KOPT-K1 (cell line): ENCODE measurements at regions not wholly inside any gene's neighbourhood (a gene's known extent, or its start where the extent isn't known, plus 50 kb on each side); places are given as distances from the start of the nearest gene placed in this dataset.

ENCODE experiments used
- H3K27ac ChIP-seq: fragments of 200-600 bp; sonication (generic); 2 replicates; pipeline ENCODE4 v1.5.1; 2016; ENCODE audit warnings: antibody characterized with exemption, mild to moderate bottlenecking, low read depth, low read length; ENCODE audit not compliant: poor library complexity, severe bottlenecking
- H3K36me3 ChIP-seq: fragments of 200-600 bp; sonication (generic); 2 replicates; pipeline ENCODE4 v1.5.1; 2017; ENCODE audit warnings: antibody characterized with exemption, mild to moderate bottlenecking, low read length, moderate library complexity; ENCODE audit not compliant: insufficient read depth
- H3K9me3 ChIP-seq: fragments of 200-600 bp; sonication (generic); 2 replicates; pipeline ENCODE4 v1.5.1; 2017; ENCODE audit warnings: antibody characterized with exemption, low read length, mild to moderate bottlenecking; ENCODE audit not compliant: insufficient read depth, poor library complexity, severe bottlenecking

GRCh38 chr3:103403191-103403590 lies 968.4 kb downstream of the ZPLD1 start:
- Histone ChIP-seq H3K9me3 (no peaks in the 10 kb centered on the region), H3K27ac (no peak overlapping the region), H3K36me3 (no peaks in the 10 kb centered on the region)

GRCh38 chr3:103406320-103406850 lies 971.6 kb downstream of the ZPLD1 start:
- no peaks in the 10 kb centered on the region for H3K9me3 ChIP-seq
- no peaks in the 10 kb centered on the region for H3K36me3 ChIP-seq
- H3K27ac ChIP-seq: no peak overlapping the region

- Histone ChIP-seq H3K36me3 (no peaks in the 10 kb centered on the region), H3K9me3 (no peaks in the 10 kb centered on the region), H3K27ac (no peak overlapping the region)
These were observed 975.4 kb downstream of the ZPLD1 start for GRCh38 chr3:103410231-103410630.

- no peak overlapping the region for H3K27ac ChIP-seq
- H3K9me3 ChIP-seq: no peaks in the 10 kb centered on the region
- no peaks in the 10 kb centered on the region for H3K36me3 ChIP-seq
These were observed 986.6 kb downstream of the ZPLD1 start for GRCh38 chr3:103421460-103421859.

- Histone ChIP-seq H3K9me3 (peaks cover 12% of the 10 kb centered on the region), H3K36me3 (no peaks in the 10 kb centered on the region), H3K27ac (no peak overlapping the region)
These were observed 1003.1 kb downstream of the ZPLD1 start for GRCh38 chr3:103437883-103438282.

GRCh38 chr3:103440539-103441203 lies 1005.9 kb downstream of the ZPLD1 start:
- no peaks in the 10 kb centered on the region for H3K36me3 ChIP-seq
- peaks cover 12% of the 10 kb centered on the region for H3K9me3 ChIP-seq
- no peak overlapping the region for H3K27ac ChIP-seq

- no peaks in the 10 kb centered on the region for H3K9me3 ChIP-seq
- no peaks in the 10 kb centered on the region for H3K36me3 ChIP-seq
- no peak overlapping the region for H3K27ac ChIP-seq
These were observed 1012.3 kb downstream of the ZPLD1 start for GRCh38 chr3:103446953-103447629.

GRCh38 chr3:103453152-103453551 lies 1018.3 kb downstream of the ZPLD1 start:
- H3K36me3 ChIP-seq: no peaks in the 10 kb centered on the region
- H3K27ac ChIP-seq: no peak overlapping the region
- H3K9me3 ChIP-seq: no peaks in the 10 kb centered on the region

- Histone ChIP-seq H3K27ac (no peak overlapping the region), H3K36me3 (no peaks in the 10 kb centered on the region)
These were observed 1025.0 kb downstream of the ZPLD1 start for GRCh38 chr3:103459815-103460214.

GRCh38 chr3:103470498-103470897 lies 1035.7 kb downstream of the ZPLD1 start:
- no peak overlapping the region for H3K27ac ChIP-seq
- H3K9me3 ChIP-seq: no peaks in the 10 kb centered on the region
- no peaks in the 10 kb centered on the region for H3K36me3 ChIP-seq

More at GRCh38 chr3:103459815-103460214, 1025.0 kb downstream of the ZPLD1 start:
- no peaks in the 10 kb centered on the region for H3K9me3 ChIP-seq

GRCh38 chr3:103494011-103494410 lies 1059.2 kb downstream of the ZPLD1 start:
- Histone ChIP-seq H3K27ac (no peak overlapping the region), H3K36me3 (no peaks in the 10 kb centered on the region), H3K9me3 (no peaks in the 10 kb centered on the region)

GRCh38 chr3:103494512-103494911 lies 1059.7 kb downstream of the ZPLD1 start:
- Histone ChIP-seq H3K27ac (no peak overlapping the region), H3K9me3 (no peaks in the 10 kb centered on the region), H3K36me3 (no peaks in the 10 kb centered on the region)

GRCh38 chr3:103495186-103495585 lies 1060.4 kb downstream of the ZPLD1 start:
- H3K9me3 ChIP-seq: no peaks in the 10 kb centered on the region
- no peaks in the 10 kb centered on the region for H3K36me3 ChIP-seq
- no peak overlapping the region for H3K27ac ChIP-seq

- Histone ChIP-seq H3K9me3 (no peaks in the 10 kb centered on the region), H3K27ac (no peak overlapping the region), H3K36me3 (no peaks in the 10 kb centered on the region)
These were observed 1064.5 kb downstream of the ZPLD1 start for GRCh38 chr3:103499132-103499900.

- H3K9me3 ChIP-seq: no peaks in the 10 kb centered on the region
- no peak overlapping the region for H3K27ac ChIP-seq
- H3K36me3 ChIP-seq: no peaks in the 10 kb centered on the region
These were observed 1065.2 kb downstream of the ZPLD1 start for GRCh38 chr3:103499967-103500366.
